ENCODE measurements at regions not wholly inside any gene's neighbourhood (a gene's known extent, or its start where the extent isn't known, plus 50 kb on each side); places are given as distances from the start of the nearest gene placed in this dataset.

GRCh38 chr5:56565644-56566043 is 249.7 kb upstream of the MAP3K1 start:
- TF ChIP-seq POLR2AphosphoS5 (IDR thresholded peaks at IDR 0.05; ENCODE audit: low read depth, low read length) (no peak), POLR2A (IDR thresholded peaks at IDR 0.05; ENCODE audit: low read depth, low read length) (no peak), TAF1 (IDR thresholded peaks at IDR 0.05; ENCODE audit: borderline replicate concordance, low read depth, low read length) (no peak)
